Progenitor cell of endocrine pancreas (in vitro differentiated cells): ENCODE measurements at regions not wholly inside any gene's neighbourhood (a gene's known extent, or its start where the extent isn't known, plus 50 kb on each side); places are given as distances from the start of the nearest gene placed in this dataset.

Experiments used
- DNase-seq: peaks from one replicate; pipeline ENCODE4 v3.0.0; 2021; ENCODE audit warnings: low spot score; ENCODE audit not compliant: unreplicated experiment
- H3K27ac Mint-ChIP-seq: 2 replicates; pipeline ENCODE4 v1.8.0; 2021; ENCODE audit warnings: mild to moderate bottlenecking, moderate library complexity, mixed read lengths
- H3K27me3 Mint-ChIP-seq: 2 replicates; pipeline ENCODE4 v1.8.0; 2021; ENCODE audit warnings: mixed read lengths
- H3K36me3 Mint-ChIP-seq: 2 replicates; pipeline ENCODE4 v1.8.0; 2022; ENCODE audit warnings: mixed read lengths; ENCODE audit not compliant: insufficient read depth
- H3K4me1 Mint-ChIP-seq: 2 replicates; pipeline ENCODE4 v1.8.0; 2021; ENCODE audit warnings: low read depth, mixed read lengths
- H3K4me3 Mint-ChIP-seq: 2 replicates; pipeline ENCODE4 v1.8.0; 2021; ENCODE audit warnings: low read depth, mild to moderate bottlenecking, moderate library complexity, mixed read lengths
- H3K9me3 Mint-ChIP-seq: 2 replicates; pipeline ENCODE4 v1.8.0; 2021; ENCODE audit warnings: low read depth, mixed read lengths
- CTCF ChIP-seq: fragments of 200-600 bp; sonication (generic); IDR thresholded peaks from one replicate; pipeline ENCODE4 v1.5.0; 2021; ENCODE audit warnings: antibody characterized with exemption, mild to moderate bottlenecking; ENCODE audit not compliant: unreplicated experiment

- H3K4me1 Mint-ChIP-seq, result peaks cover 4% of the 10 kb centered on the region
- no peak for DNase-seq
- no peaks in the 10 kb centered on the region for H3K9me3 Mint-ChIP-seq
- no peak overlapping the region for H3K27ac Mint-ChIP-seq
- peaks cover 15% of the 10 kb centered on the region for H3K27me3 Mint-ChIP-seq
- no peaks in the 10 kb centered on the region for H3K36me3 Mint-ChIP-seq
- no peak for TF ChIP-seq CTCF
- H3K4me3 Mint-ChIP-seq, result no peak overlapping the region
These were observed 141.8 kb downstream of the FAM43A start for GRCh38 chr3:194827486-194827885.

- no peak for TF ChIP-seq CTCF
- H3K27ac Mint-ChIP-seq, result no peak overlapping the region
- H3K9me3 Mint-ChIP-seq, result no peaks in the 10 kb centered on the region
- H3K36me3 Mint-ChIP-seq, result no peaks in the 10 kb centered on the region
- H3K4me3 Mint-ChIP-seq, result no peak overlapping the region
- peaks cover 4% of the 10 kb centered on the region for H3K4me1 Mint-ChIP-seq
- peaks cover 13% of the 10 kb centered on the region for H3K27me3 Mint-ChIP-seq
- no peak for DNase-seq
These were observed 142.4 kb downstream of the FAM43A start for GRCh38 chr3:194828116-194828515.

- H3K4me1 Mint-ChIP-seq, result no peaks in the 10 kb centered on the region
- DNase-seq, result no peak
- H3K36me3 Mint-ChIP-seq, result no peaks in the 10 kb centered on the region
- peaks cover 10% of the 10 kb centered on the region for H3K27me3 Mint-ChIP-seq
- no peak overlapping the region for H3K27ac Mint-ChIP-seq
- no peaks in the 10 kb centered on the region for H3K9me3 Mint-ChIP-seq
- TF ChIP-seq CTCF, result no peak
- H3K4me3 Mint-ChIP-seq, result no peak overlapping the region
These were observed 143.2 kb downstream of the FAM43A start for GRCh38 chr3:194828926-194829325.

GRCh38 chr3:194830401-194830800 is 144.7 kb downstream of the FAM43A start:
- Mint-ChIP-seq H3K4me1 (no peaks in the 10 kb centered on the region), H3K9me3 (no peaks in the 10 kb centered on the region)
- no peak for TF ChIP-seq CTCF

GRCh38 chr3:194830978-194831377 is 145.3 kb downstream of the FAM43A start:
- Mint-ChIP-seq H3K27me3 (peaks cover 8% of the 10 kb centered on the region), H3K9me3 (no peaks in the 10 kb centered on the region), H3K27ac (no peak overlapping the region), H3K4me3 (no peak overlapping the region), H3K4me1 (no peaks in the 10 kb centered on the region), H3K36me3 (no peaks in the 10 kb centered on the region)
- no peak for TF ChIP-seq CTCF
- no peak for DNase-seq

More at GRCh38 chr3:194830401-194830800, 144.7 kb downstream of the FAM43A start:
- Mint-ChIP-seq H3K4me3 (no peak overlapping the region), H3K36me3 (no peaks in the 10 kb centered on the region), H3K27ac (no peak overlapping the region), H3K27me3 (peaks cover 7% of the 10 kb centered on the region)
- no peak for DNase-seq
